ENCODE measurements at regions not wholly inside any gene's neighbourhood (a gene's known extent, or its start where the extent isn't known, plus 50 kb on each side); places are given as distances from the start of the nearest gene placed in this dataset.
"Not testable (repeated sequence)": the region's sequence is repeated elsewhere in the genome, so short reads cannot be mapped to it uniquely, and the experiment has no call there.

DNA sequence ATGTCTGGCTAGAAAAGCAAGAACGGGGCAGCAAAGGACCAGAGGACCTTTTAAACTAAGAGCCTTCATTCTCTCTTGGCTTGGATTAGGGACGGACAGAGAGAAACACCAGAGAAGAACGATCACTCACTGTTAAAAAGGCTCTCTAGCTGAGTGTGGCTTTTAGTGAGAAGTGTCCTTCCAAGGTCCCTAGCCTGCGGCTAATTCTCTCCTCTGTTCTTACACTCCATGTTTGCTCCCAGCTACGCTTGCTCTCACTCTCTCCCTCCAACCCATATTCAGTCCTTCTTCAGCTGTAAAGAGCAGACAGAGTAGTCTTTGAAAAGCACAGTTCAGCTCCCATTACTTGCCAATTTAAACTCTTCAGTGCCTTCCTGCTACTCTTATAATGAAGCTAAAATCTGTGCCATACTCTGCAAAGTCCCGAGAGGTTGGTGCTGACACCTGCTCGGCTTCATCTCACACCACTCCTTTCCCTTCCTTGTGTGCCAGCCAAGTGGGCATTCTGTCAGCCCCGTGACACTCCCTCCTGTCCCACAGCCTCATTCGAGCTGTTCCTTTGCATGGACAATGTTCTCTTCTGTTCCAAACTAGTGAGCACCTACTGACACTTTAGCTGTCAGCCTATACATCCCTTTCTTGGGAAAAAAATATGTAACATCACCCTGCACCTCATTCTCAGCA, 136.0 kb downstream of the ATP6V0E2 start:
- TF ChIP-seq POLR2A (IDR thresholded peaks at IDR 0.05) = not testable (repeated sequence)
- TF ChIP-seq, protein P1, sequence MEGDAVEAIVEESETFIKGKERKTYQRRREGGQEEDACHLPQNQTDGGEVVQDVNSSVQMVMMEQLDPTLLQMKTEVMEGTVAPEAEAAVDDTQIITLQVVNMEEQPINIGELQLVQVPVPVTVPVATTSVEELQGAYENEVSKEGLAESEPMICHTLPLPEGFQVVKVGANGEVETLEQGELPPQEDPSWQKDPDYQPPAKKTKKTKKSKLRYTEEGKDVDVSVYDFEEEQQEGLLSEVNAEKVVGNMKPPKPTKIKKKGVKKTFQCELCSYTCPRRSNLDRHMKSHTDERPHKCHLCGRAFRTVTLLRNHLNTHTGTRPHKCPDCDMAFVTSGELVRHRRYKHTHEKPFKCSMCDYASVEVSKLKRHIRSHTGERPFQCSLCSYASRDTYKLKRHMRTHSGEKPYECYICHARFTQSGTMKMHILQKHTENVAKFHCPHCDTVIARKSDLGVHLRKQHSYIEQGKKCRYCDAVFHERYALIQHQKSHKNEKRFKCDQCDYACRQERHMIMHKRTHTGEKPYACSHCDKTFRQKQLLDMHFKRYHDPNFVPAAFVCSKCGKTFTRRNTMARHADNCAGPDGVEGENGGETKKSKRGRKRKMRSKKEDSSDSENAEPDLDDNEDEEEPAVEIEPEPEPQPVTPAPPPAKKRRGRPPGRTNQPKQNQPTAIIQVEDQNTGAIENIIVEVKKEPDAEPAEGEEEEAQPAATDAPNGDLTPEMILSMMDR (IDR thresholded peaks at IDR 0.05) = not testable (repeated sequence)

Data from Peyer's patch (tissue), 4 donors.